Stimulated activated CD4-positive, alpha-beta T cell treated with anti-CD3 and anti-CD28 coated beads, TNF-alpha, amount 100 ng/mL, for 24 hours (primary cell): ENCODE measurements at regions not wholly inside any gene's neighbourhood (a gene's known extent, or its start where the extent isn't known, plus 50 kb on each side); places are given as distances from the start of the nearest gene placed in this dataset.
"Not testable (repeated sequence)": the region's sequence is repeated elsewhere in the genome, so short reads cannot be mapped to it uniquely, and the experiment has no call there.

Source experiments
- DNase-seq, 3 experiments: peaks; one replicate each; pipeline ENCODE4 v3.0.0-alpha.2; 2020; ENCODE audit warnings: low read depth in 3 of 3

DNA sequence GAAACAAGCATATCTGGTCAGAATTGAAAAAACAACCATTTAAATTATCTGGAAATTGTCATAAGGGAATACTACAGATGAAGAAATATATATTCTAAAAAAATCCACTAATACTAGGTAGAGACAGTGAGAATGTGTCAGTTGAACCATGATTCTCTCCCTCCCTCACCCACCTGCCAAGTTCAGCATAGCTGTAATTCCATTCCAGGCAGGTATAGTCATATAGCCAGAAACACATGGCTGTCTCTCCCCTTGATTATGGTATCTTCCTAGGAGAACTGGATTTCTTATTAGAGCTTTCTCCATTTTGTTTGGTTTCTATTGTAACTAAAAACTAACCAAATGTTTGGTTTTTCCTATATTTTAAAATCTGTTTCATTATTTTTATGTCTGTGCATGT, 509.2 kb downstream of the CDH10 start:
- no peak for DNase-seq

DNA sequence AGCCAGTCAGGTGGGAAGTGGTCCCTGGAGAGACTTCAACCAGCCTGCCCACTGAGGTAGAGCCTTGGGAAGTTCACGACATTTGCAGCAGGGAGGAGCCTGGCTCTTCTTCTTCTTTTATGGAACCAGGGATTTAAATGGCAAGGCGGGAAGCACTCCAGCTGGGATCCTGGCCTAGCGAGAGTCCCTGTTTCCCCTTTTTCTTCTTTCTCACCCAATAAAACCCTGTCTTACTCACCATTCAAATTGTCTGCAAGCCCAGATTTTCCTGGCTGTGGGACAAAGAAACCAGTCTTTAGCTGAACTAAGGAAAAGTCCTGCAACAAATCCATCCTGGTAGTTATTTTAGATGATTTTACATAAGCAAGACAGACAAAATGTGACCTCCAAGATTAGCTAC, 503.7 kb downstream of the CDH10 start:
- DNase-seq = no peak

DNA sequence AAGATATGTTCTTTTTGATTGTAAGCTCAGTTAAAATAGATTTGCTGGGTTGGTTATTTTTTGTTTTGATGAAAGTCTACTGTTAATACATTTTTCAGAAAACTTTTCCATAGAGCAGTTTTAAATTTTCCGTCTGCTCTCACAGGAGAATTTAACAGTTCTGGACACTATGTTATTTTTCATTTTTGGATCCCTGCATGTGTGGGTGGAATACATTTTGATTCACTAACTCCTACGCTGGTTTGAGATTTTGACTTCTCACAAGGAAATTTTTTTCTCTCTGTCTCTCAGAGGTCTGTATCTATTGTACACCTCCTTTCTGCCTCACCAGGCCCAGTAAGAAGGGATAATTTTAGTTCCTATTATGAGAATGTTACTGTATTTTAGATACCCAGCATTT, 502.4 kb downstream of the CDH10 start:
- no peak for DNase-seq

DNA sequence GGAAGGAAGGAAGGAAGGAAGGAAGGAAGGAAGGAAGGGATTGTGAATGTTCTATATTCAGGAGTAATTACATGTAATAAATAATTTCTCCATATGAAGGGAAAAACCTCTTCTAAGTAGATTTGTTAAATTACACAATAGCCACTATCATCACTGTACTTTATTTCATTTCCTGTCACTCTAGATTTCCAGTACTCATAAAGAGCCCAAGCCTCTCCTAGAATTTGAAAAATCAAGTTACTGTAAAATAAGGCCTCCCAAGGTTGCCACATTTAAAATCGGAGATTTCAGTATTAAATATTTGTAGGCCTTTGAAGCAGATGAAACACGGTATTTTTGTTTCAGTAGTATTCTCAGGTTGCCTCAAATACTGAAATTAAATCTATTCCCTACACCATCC, 499.0 kb downstream of the CDH10 start:
- DNase-seq = no peak

DNA sequence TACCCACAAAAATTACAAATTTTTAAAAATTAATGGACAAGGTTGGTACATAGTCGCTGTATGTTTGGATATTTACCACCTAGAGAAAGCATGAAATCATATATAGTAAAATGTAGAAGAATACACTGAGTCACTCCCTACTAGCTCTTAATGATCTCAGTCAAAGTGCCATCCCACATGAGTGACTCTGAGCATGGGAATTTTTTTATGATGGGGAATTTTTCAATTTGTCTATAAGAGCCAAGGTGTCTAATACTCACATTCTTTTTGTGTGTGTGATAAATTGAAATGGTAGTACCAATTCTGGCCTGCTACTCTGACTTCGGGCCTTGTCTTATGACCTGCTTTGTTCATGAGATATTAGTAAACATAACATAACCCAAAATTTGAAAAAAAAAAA, 483.2 kb downstream of the CDH10 start:
- no peak for DNase-seq

DNA sequence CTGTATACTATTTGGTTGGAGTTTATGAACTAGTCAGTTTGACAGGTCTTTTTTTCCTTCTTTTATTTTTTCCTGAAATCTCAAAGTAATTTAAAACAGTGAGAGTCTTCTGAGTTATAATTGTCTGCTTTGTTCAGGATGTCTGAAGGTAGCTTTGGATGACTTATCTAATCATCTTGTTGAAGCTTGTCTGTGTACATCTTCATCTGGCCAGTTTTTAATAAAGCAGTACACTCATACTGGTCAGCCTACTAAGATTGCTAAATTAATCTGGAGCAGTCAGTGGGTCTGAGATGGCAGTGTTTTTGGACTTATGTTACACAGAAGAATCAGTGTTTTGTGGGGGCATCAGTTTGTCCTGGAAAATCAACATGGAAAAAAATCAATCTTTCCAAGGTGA, 482.4 kb downstream of the CDH10 start:
- no peak for DNase-seq

DNA sequence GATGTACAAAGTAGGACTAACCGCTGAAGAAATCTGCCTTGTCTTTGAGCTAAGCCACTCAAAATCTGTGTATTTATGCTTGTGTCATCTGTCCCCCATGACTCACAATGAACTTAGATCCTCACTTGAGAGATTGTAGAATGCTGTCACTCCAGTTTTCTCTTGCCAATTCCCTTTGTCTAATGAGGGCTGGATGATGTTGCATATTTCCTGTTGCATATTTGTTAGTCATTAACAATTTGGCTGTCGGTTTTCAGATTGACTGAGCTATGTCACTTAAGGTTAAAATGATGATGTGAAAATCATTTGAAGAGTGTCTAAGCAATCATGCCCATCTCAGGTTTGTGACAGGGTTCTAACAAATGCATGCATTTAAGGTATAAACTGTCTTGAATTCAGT, 481.7 kb downstream of the CDH10 start:
- DNase-seq = no peak

DNA sequence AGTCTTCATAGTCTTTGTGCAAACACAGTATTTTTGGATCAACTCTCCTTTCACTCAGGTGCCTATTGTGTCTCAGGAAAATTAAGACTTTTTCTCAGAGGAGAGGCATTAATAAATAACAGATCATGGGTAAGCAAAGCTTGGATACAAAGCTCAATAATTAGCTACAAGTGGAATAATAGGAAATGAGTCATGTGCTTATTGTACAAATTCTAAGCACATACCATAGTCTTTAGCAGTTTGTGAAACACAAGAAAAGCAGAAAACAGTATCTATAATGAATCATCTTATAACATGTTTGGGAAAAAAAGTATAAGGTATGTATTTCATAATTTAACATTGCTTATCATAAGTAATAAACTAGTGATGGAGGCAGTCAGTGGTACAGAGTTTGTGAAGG, 477.0 kb downstream of the CDH10 start:
- no peak for DNase-seq

DNA sequence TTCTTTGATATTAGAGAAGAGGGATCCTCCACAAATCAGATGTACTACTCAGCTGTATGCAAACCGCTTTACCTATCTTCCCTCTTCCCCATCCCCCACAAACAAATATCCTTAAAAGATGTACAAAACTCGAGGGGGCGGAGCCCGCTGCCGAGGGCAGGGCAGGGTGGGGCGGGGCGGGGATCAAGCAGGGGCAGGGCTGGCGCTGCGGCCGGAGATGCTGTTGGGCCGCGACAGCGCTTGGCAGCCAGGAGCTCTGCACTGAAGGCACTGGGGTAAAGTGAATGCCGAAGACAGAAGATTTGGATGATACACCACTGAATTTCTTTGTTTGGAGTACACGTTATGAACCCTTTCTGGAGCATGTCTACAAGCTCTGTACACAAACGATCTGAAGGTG, 474.8 kb downstream of the CDH10 start:
- no peak for DNase-seq

DNA sequence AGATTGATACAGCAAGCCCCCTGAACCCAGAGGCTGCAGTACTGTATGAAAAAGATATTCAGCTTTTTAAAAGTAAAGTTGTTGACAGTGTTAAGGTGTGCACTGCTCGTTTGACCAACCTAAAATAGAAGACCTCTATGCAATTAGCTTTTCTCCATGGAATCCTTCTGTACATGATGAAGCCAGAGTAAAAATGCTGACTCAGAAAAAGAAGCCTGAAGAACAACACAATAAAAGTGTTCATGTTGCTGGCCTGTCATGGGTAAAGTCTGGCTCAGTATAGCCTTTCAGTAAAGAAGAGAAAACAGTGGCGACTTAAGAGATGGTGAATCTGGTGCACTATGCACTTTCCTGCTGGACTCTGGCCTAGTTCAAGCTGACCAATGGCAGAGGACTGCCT, 473.8 kb downstream of the CDH10 start:
- not testable (repeated sequence) for DNase-seq

DNA sequence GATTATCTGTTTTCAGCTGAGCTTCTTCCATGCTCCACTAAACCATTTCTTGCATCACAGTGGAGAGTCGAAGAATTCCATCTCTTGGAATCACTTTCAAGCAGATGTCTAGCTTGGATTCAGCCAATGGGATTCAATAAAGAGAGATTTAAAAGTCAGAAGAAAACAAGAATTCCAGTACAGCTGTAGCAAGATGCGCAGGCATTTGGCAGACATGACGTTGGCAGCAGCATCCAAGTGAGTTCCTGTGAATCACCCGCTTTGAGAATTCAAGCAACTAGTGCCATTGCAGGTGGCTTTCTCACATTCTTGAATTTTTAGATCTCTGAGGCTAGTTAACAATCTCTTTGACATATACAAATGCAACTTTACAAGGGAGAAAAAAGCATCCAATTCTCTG, 467.0 kb downstream of the CDH10 start:
- no peak for DNase-seq

DNA sequence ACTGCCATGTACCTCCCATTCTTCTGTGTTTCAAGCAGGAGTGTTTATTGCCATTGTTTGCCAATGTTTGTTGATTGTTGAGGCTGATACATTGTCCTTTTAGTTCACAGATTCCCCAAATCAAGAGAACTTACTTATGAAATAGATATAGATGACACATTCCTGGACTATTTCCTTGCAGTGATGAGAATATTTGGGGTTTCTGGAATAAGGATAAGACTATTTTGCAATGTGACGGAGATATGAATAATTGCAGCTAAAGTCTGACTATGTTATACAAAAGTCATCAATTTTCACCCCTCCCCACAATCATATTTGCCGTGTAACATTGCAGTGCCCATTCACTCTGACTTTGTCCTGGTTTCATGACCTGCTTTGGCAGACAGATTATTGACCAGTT, 460.8 kb downstream of the CDH10 start:
- DNase-seq = no peak

DNA sequence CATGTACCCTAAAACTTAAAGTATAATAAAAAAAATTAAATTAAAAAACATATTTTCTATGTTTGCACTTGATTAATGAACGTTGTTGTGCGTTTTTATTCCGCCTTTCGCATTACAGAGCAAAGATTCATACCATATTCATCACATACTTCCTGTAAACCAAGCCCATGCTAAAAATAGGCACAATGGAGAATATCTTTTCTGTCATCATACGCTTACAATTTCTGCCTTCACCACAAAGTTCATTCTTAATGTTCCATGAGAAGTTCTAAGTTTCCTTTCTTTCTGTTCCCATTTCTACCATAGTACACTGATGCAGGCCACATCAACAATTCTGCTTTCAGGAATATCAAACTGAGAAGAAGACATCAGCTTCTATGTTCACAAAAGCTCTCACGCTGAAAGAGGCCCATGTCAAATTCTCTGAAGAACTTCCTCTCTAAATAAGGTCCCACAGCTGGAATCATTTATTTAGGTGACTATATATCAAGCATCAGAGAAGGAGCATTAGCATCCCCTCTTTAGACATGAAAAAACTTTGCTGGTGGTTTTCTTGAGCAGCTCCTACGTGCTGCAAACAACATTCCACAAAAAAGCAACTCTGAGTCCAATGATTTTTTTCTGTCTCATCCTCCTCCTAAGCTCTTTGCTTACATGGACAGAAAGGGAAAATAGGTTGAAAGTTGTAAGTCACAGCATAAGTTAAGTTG, 456.4 kb downstream of the CDH10 start:
- no peak for DNase-seq

DNA sequence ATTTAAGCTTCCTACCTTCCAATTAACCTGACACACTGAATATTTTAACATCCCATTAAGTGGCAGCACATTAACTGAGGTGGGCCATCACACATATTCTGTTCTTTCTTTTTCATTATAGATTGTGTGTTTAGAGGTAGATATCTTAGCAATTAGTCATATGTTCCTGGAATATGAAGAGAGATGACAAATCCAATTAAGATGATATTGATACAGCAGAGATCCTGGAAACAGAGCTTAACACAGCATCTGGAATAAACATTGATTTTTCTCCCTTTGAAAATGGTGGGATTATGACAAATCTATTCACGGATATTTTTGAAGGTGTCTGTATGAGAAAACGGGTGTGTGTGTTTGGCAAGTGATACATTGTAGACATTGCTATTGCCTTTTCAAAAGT, 448.0 kb downstream of the CDH10 start:
- no peak for DNase-seq

DNA sequence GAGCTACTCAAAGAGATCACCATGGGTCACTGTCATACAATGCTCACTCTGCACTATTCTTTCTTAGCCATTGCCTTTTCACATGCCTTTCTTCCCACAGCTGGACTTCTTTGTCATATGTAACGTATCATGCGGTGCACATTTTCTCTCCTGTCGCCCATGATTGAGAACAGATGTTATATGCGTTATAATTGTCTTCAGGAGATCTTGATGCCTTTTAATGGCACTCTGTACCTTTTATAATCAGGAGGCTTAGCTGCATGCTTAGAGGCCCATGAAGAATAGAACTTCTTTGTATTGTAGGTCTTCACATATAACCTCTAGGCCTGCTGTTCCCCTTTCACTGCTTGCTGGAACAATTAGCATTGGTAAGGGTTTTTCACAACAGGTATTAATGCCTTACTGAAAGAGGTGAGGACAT, 436.1 kb downstream of the CDH10 start:
- DNase-seq = no peak

DNA sequence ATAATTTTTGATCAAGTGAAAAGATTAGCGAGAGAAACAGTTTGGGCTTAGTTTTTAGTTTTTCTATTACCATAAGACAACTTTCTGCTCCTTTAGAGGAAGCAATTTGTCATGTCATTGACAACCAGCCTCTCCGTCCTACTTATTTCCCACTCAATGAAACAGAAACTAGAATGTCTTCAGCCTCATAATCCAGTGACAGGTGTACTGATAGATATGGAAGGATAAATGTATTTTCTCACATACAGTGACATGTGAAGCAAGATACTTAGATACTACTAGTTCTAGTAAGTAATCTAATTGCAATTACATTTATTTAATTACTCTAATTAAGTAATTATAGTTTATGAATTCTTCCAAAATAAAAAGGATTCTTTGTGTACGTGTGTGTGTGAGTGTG, 429.7 kb downstream of the CDH10 start:
- no peak for DNase-seq

DNA sequence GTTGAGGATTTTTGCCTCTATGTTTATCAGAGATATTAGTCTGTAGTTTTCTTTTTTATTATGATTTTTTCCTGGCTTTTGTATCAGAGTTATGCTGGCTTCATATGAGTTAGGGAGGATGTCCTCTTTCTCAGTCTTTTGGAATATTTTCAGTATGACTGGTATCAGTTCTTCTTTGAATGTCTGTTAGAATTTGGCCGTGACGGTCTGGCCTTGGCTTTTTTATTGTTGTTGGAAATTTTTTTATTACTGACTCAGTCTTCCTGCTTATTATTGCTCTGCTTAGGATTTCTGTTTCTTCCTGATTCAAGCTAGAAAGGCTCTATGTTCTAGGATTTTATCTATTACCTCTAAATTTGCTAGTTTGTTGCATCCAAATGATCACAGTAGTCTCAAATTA, 421.9 kb downstream of the CDH10 start:
- no peak for DNase-seq

DNA sequence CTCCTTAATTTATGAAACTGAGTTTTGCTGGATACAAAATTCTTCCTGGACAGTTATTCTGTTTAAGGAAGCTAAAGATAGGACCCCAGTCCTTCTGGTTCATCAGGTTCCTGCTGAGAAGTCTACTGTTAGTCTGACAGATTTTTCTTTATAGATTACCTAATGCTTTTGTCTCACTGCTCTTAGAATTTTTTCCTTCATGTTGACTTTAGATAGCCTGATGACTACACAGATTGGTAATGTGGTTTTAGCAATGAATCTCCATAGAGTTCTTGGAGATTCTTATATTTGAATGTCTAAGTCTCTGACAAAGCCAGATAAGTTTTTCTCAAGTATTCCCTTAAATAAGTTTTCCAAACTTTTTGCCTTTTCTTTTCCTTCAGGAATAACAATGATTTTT, 419.7 kb downstream of the CDH10 start:
- DNase-seq = no peak

DNA sequence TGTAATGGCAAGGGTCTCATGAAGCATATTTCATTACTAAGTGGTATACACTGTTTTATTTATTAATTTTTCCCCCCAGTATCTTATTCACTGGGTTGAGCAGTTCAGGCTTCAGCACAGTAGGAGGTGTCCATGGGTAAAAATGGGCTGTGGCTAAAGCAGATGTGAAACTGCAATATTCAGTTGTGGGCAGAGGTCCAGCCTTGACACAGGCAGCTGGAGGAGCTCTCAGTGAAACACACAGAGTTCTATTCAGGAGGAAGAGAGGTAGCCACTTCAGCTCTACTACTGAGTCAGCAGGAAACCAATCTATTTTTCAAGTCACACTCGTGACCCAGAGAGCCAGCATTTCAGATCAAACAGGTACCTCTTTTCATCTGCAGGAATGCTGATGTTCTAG, 418.3 kb downstream of the CDH10 start:
- DNase-seq = no peak

DNA sequence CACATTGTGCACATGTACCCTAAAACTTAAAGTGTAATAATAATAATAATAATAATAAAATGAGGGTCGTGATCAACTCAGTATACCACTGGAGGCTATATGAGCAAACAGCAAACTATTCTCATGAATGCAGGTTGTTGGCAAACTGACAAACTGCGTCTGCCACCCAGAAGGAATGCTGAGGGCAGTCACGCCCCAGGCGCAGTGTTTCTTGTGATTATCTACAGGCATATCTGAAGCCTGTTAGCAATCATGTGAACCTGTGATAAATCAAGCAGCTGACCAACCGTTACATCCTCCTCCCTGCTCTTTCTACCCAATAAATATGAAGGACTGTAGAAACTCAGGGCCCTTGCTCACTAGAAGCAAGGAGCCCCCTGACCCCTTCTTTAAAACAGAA, 416.9 kb downstream of the CDH10 start:
- DNase-seq = not testable (repeated sequence)

DNA sequence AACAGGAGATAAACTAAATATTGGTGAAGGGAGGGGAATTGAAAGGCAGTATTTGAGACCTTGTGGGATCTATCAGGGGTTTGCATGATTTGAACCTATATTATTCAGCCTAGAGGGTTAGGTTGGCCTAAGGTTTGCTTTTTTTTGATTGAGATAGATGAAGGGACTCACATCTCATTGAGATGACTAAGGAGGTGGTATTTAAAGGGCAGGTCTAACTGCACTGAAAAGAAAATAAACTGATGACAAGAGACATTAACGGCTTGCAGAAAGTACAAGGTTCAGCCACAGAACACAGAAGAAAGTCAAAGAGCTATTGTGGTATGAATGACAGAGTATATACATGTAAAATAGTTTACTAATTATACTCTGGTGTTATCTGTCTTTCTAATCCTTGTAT, 412.7 kb downstream of the CDH10 start:
- DNase-seq = no peak

DNA sequence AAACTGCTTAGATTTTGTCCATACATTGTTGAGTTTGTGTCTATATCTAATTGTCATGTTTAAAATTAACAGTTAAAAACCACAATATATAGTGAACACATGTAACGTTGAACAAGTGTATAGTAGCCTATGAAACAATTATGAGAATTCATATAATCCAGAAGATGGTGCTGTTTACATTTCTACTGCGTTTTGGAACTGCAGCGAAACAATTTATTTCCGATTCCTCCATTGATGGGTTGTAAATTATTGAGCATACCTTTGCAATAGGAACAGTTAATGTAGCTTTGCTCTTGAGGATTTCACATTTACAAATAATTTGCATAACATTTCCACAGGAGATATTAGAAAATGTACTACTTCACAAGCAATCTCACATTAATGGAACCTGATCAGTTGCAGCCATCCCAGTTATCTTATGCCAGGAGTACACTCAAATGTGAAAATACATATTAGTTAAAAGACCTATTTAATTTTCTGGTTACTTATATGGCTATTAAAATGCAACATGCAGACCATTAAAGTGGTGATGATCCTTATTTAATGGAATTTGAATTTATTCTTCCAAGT, 411.8 kb downstream of the CDH10 start:
- DNase-seq = no peak

DNA sequence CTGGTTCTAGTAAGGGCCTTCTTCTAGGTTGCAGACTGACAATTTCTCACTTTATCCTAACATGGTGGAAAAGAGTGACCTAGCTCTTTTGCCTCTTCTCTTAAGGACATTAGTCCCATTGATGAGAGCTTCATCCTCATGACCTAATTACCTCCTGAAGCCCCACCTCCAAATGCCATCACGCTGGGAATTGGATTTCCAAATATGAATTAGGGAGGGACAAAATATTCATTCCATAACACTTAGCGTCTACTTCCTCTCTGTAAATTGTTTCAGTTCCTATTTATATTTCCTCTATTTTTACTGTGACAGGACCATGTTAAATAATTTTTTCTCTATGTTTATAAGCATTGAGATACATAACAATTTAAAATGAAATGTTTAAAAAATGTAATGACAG, 408.8 kb downstream of the CDH10 start:
- no peak for DNase-seq

DNA sequence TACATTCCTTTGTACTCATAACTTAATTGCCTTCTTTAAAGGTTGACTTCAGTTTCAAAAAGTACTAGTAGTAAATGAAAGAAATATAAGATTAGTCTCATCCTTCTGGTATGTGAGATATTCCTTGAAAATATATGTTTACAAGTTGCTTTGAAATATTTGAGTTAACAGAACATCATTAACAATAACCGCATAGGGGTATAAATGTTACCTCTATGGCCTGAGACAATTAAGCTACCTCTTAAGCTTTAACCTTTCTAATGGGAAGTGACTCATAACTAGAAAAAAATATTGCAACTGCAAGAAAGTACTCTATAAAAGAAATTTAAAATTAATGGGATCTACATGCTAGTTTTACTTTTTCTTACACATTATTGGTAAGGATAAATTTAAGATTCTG, 399.0 kb downstream of the CDH10 start:
- DNase-seq = no peak
